GM12878 (cell line): ENCODE measurements at regions not wholly inside any gene's neighbourhood (a gene's known extent, or its start where the extent isn't known, plus 50 kb on each side); places are given as distances from the start of the nearest gene placed in this dataset.

ENCODE experiments used
- ATAC-seq: fragments of 200-7000 bp; cut with Tn5 transposase; 3 replicates; pipeline ENCODE4 v1.9.1; 2020; ENCODE audit warnings: mild to moderate bottlenecking, moderate library complexity
- BruUV-seq: library from RNA; stranded (reverse); fragments of 400-500 nt; replicated peaks from 2 replicates; lab custom pipeline; 2021; lab: Mats Ljungman, UMichigan
- CTCF ChIA-PET: fragments of 300-600 bp; sonication (Branson Sonifier 250); formaldehyde crosslinking; extraction: SDS; loops from one replicate; lab custom pipeline; 2021; ENCODE audit warnings: inconsistent platforms; lab: Yijun Ruan, JAX
- POLR2A ChIA-PET: fragments of 350-600 bp; formaldehyde crosslinking; extraction: SDS; loops from one replicate; lab custom pipeline; 2021; ENCODE audit warnings: inconsistent platforms; lab: Charles Lee
- RAD21 ChIA-PET: fragments of 300-600 bp; sonication (Branson Sonifier 250); formaldehyde crosslinking; loops from one replicate; lab custom pipeline; 2023; ENCODE audit warnings: antibody characterized with exemption; ENCODE audit not compliant: unreplicated experiment; lab: Charles Lee
- SMC1A ChIA-PET: fragments of 300-600 bp; sonication (Branson Sonifier 250); formaldehyde crosslinking; loops from one replicate; lab custom pipeline; 2023; ENCODE audit not compliant: unreplicated experiment, uncharacterized antibody; lab: Charles Lee
- DNase-seq: peaks from one replicate; pipeline ENCODE4 v3.0.0-alpha.2; 2011; ENCODE audit warnings: low read depth, low spot score
- FAIRE-seq: peaks from 3 replicates; lab custom pipeline; 2011; peaks lifted over from hg19 to GRCh38; lab: Jason Lieb, UNC
- H2AFZ ChIP-seq: 2 replicates; pipeline ENCODE4 v1.6.0; 2011; ENCODE audit warnings: low read depth, low read length, control low read depth; ENCODE audit not compliant: control insufficient read depth
- H3K27ac ChIP-seq: 2 replicates; pipeline ENCODE4 v1.5.1; 2011; ENCODE audit warnings: control low read depth; ENCODE audit not compliant: control insufficient read depth, insufficient read depth
- H3K27me3 ChIP-seq, 2 experiments: replicated peaks in 1 of 2; 2 replicates each; pipeline versions ENCODE4 v1.6.0 to v1.6.1; 2011; ENCODE audit warnings: low read length in 1 of 2; ENCODE audit not compliant: control insufficient read depth in 2 of 2, insufficient read depth in 2 of 2
- H3K36me3 ChIP-seq, 2 experiments: 2 replicates each; pipeline ENCODE4 v1.5.1; 2011; ENCODE audit warnings: low read length in 1 of 2; ENCODE audit not compliant: control insufficient read depth in 2 of 2, insufficient read depth in 2 of 2
- H3K4me1 ChIP-seq: 2 replicates; pipeline ENCODE4 v1.6.1; 2011; ENCODE audit warnings: mild to moderate bottlenecking, low read length, moderate library complexity, mixed read lengths; ENCODE audit not compliant: control insufficient read depth, insufficient read depth
- H3K4me2 ChIP-seq: 2 replicates; pipeline ENCODE4 v1.6.0; 2011; ENCODE audit warnings: control low read depth; ENCODE audit not compliant: control insufficient read depth, insufficient read depth
- H3K4me3 ChIP-seq: fragments of 200-600 bp; sonication (generic); 2 replicates; pipeline ENCODE4 v1.5.1; 2016
- H3K79me2 ChIP-seq: 2 replicates; pipeline ENCODE4 v1.6.0; 2011; ENCODE audit warnings: low read length; ENCODE audit not compliant: control insufficient read depth, insufficient read depth
- H3K9ac ChIP-seq: 2 replicates; pipeline ENCODE4 v1.8.0; 2011; ENCODE audit warnings: low read length, control low read depth, mixed read lengths; ENCODE audit not compliant: control insufficient read depth, insufficient read depth
- H3K9me3 ChIP-seq: replicated peaks from 3 replicates; pipeline ENCODE4 v1.5.1; 2011; ENCODE audit warnings: mild to moderate bottlenecking, low read length; ENCODE audit not compliant: control insufficient read depth, insufficient read depth
- H4K20me1 ChIP-seq: 2 replicates; pipeline ENCODE4 v1.6.0; 2011; ENCODE audit not compliant: control insufficient read depth, insufficient read depth
- BACH1 ChIP-seq: fragments of 450-650 bp; IDR thresholded peaks from 2 replicates; pipeline ENCODE4 v1.6.1; 2017; ENCODE audit warnings: mild to moderate bottlenecking, borderline replicate concordance
- HCFC1 ChIP-seq: fragments of 150-350 bp; IDR thresholded peaks from 2 replicates; pipeline ENCODE4 v1.6.1; 2014; ENCODE audit warnings: low read length
- PBX3 ChIP-seq: IDR thresholded peaks from 2 replicates; pipeline ENCODE4 v1.6.1; 2011; ENCODE audit warnings: mild to moderate bottlenecking, low read depth, low read length, moderate library complexity; ENCODE audit not compliant: insufficient replicate concordance
- REST ChIP-seq: IDR thresholded peaks from 2 replicates; pipeline ENCODE4 v1.6.1; 2012; ENCODE audit warnings: mild to moderate bottlenecking, low read depth, low read length
- SUZ12 ChIP-seq: fragments of 200-600 bp; sonication (generic); IDR thresholded peaks from one replicate; pipeline ENCODE4 v1.6.1; 2018; ENCODE audit warnings: antibody characterized with exemption, mild to moderate bottlenecking; ENCODE audit not compliant: unreplicated experiment
- TCF3 ChIP-seq: IDR thresholded peaks from 2 replicates; pipeline ENCODE4 v1.6.1; 2012; ENCODE audit warnings: low read depth, mild to moderate bottlenecking, low read length, borderline replicate concordance; ENCODE audit not compliant: insufficient read depth
- ZSCAN29 ChIP-seq: fragments of 450-650 bp; IDR thresholded peaks from 2 replicates; pipeline ENCODE4 v1.6.1; 2017; ENCODE audit warnings: mild to moderate bottlenecking, moderate library complexity
- WGBS: methylation state at CpG from one replicate; pipeline ENCODE4 v1.1.6; 2016; ENCODE audit warnings: low lambda C conversion rate; ENCODE audit not compliant: insufficient replicate concordance, insufficient coverage; ENCODE audit errors: missing lambda C conversion rate; 5-methylcytosine and 5-hydroxymethylcytosine counted together
- in situ Hi-C: fragments of 300-500 bp; cut with MboI; formaldehyde crosslinking; loops from 9 replicates; pipeline ENCODE4 v1.14.3; 2018; ENCODE audit warnings: mixed read lengths
- intact Hi-C: fragments of 100-400 bp; cut with micrococcal nuclease; formaldehyde crosslinking; loops from one replicate; pipeline ENCODE4 v1.14.2; 2022; ENCODE audit not compliant: unreplicated experiment

- H4K20me1 ChIP-seq, result no peaks in the 10 kb centered on the region
- no peak overlapping the region for H3K9ac ChIP-seq
- no peak for ATAC-seq
- no peak overlapping the region for H3K27ac ChIP-seq
- H3K4me2 ChIP-seq, result no peak overlapping the region
- in situ Hi-C loops (no loop called here), intact Hi-C loops (no loop called here)
- POLR2A ChIA-PET, result interaction anchor here (0.6 to 0.9 kb wide), 2 partner anchors 52 to 946 kb away, joined by 3 read pairs; no protein-coding TSS in a partner anchor
- WGBS, result 60% methylated on average over 2 of the region's 3 CpGs
- FAIRE-seq, result no peak
- no peak for DNase-seq
- H3K79me2 ChIP-seq, result no peaks in the 10 kb centered on the region
- no peak for TF ChIP-seq REST
- no peak for TF ChIP-seq BACH1
- TF ChIP-seq HCFC1, result no peak
- TF ChIP-seq PBX3, result no peak
- no peak for TF ChIP-seq TCF3
- TF ChIP-seq ZSCAN29, result no peak
- no peak for TF ChIP-seq SUZ12
- no peak overlapping the region for H2AFZ ChIP-seq
- 0 out of 4 replicates have a peak, but pooled peaks cover 0 to 1% of the 10 kb centered on the region in 2 experiments for H3K27me3 ChIP-seq
- H3K4me3 ChIP-seq, result no peak overlapping the region
- H3K36me3 ChIP-seq, result no peaks in the 10 kb centered on the region
- SMC1A ChIA-PET, result interaction anchor here (0.6 to 2.3 kb wide), 18 partner anchors 9 to 1123 kb away, joined by 3 to 10 read pairs (median 3); no protein-coding TSS in a partner anchor
- no peaks in the 10 kb centered on the region for H3K4me1 ChIP-seq
- RAD21 ChIA-PET, result interaction anchor here (0.6 to 2.4 kb wide), 6 partner anchors 20 to 1122 kb away, joined by 3 to 11 read pairs (median 5); no protein-coding TSS in a partner anchor
- no TSS peak for BruUV-seq
- no peaks in the 10 kb centered on the region for H3K9me3 ChIP-seq
- CTCF ChIA-PET, result interaction anchor here (0.6 to 2.8 kb wide), 20 partner anchors 9 to 1123 kb away, joined by 3 to 13 read pairs (median 5); no protein-coding TSS in a partner anchor
Measured at GRCh38 chr5:57338868-57339340, 143.7 kb downstream of the ACTBL2 start.
